ENCODE measurements at regions not wholly inside any gene's neighbourhood (a gene's known extent, or its start where the extent isn't known, plus 50 kb on each side); places are given as distances from the start of the nearest gene placed in this dataset.

GRCh38 chr20:17861620-17862019, 107.0 kb downstream of the SNX5 start (continued):
- peak; percentile 56 for TF ChIP-seq ZBTB33 (CRISPR knock-in tag; IDR thresholded peaks at IDR 0.05)

- no peak overlapping the region for H2AFZ ChIP-seq (ENCODE audit: low read length)
- H3K27me3 ChIP-seq (ENCODE audit: control insufficient read depth in 1 of 2, insufficient read depth in 2 of 2, low read length in 2 of 2) = no peaks in the 10 kb centered on the region
- H3K4me3 ChIP-seq (replicated peaks in 1 of 3; ENCODE audit: insufficient read depth in 1 of 3, low read depth in 2 of 3, low read length in 3 of 3) = no peak overlapping the region
- peaks cover 100% of the 10 kb centered on the region for H3K4me1 ChIP-seq (ENCODE audit: insufficient read depth, low read length)
- no peaks in the 10 kb centered on the region for H4K20me1 ChIP-seq (ENCODE audit: insufficient read depth, low read length)
- ChIA-PET POLR2A (interaction anchor here (1.3 to 18.0 kb wide), 12 partner anchors 9 to 180 kb away, joined by 3 to 763 read pairs (median 38); partner anchors contain the start of gene RRBP1), CTCF (ENCODE audit: low intra/inter-chr PET ratio, low total read pairs) (no interaction called here)
- in situ Hi-C loops (cut with HindIII; ENCODE audit: extremely low pct_ligation_motif_present, low pct_unique_long_range_greater_than_20kb) (no loop called here), intact Hi-C loops (cut with micrococcal nuclease; ENCODE audit: unreplicated experiment) (no loop called here)
- WGBS (ENCODE audit: low lambda C conversion rate) = 89% methylated on average over 15 of the region's 15 CpGs
- no TSS peak for BruUV-seq (replicated peaks)
- no peaks in the 10 kb centered on the region for H3K36me3 ChIP-seq (replicated peaks in 1 of 2; ENCODE audit: control insufficient read depth in 1 of 2, insufficient read depth in 2 of 2, low read length in 2 of 2)
- ATAC-seq (no peak), FAIRE-seq (no peak), DNase-seq (ENCODE audit: low spot score) (no peak)
- peaks cover 2% of the 10 kb centered on the region for H3K79me2 ChIP-seq (ENCODE audit: insufficient read depth, low read length)
- peak overlapping the region; percentile 86 for H3K27ac ChIP-seq (ENCODE audit: extremely low read length, insufficient read depth, low read length)
- H3K9me3 ChIP-seq (ENCODE audit: low read length) = no peaks in the 10 kb centered on the region
- H3K9ac ChIP-seq (ENCODE audit: insufficient read depth, low read depth, low read length) = peak overlapping the region; percentile 63
- peak overlapping the region; percentile 59; the same call in 1 of the 2 replicates for H3K4me2 ChIP-seq (ENCODE audit: low read depth, low read length)
- TF ChIP-seq HOXA5 (CRISPR knock-in tag; IDR thresholded peaks at IDR 0.05) = 0 out of 2 replicates have a peak, but pooled peaks have one; percentile 9
- no peak; the same call in 1 of the 2 replicates for TF ChIP-seq RXRB (CRISPR knock-in tag; IDR thresholded peaks at IDR 0.05; ENCODE audit: borderline replicate concordance)
- TF ChIP-seq KDM5A (IDR thresholded peaks at IDR 0.05; ENCODE audit: borderline replicate concordance, low read length) = no peak
- TF ChIP-seq, protein P1, sequence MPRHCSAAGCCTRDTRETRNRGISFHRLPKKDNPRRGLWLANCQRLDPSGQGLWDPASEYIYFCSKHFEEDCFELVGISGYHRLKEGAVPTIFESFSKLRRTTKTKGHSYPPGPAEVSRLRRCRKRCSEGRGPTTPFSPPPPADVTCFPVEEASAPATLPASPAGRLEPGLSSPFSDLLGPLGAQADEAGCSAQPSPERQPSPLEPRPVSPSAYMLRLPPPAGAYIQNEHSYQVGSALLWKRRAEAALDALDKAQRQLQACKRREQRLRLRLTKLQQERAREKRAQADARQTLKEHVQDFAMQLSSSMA (CRISPR knock-in tag; IDR thresholded peaks at IDR 0.05) = no peak
- TF ChIP-seq HBP1 (CRISPR knock-in tag; IDR thresholded peaks at IDR 0.05; ENCODE audit: low read depth) = no peak
- TF ChIP-seq CBX5 (CRISPR knock-in tag; IDR thresholded peaks at IDR 0.05; ENCODE audit: borderline replicate concordance) = 0 out of 2 replicates have a peak, but pooled peaks have one; percentile 42
- TF ChIP-seq ZNF232 (CRISPR knock-in tag; IDR thresholded peaks at IDR 0.05; ENCODE audit: borderline replicate concordance) = no peak
- no peak for TF ChIP-seq TCF7L2 (IDR thresholded peaks at IDR 0.05; ENCODE audit: low read depth, low read length)
- no peak for TF ChIP-seq GABPB1 (CRISPR knock-in tag; IDR thresholded peaks at IDR 0.05)
- no peak for TF ChIP-seq NR2F6 (IDR thresholded peaks at IDR 0.05)
- 0 out of 2 replicates have a peak, but pooled peaks have one; percentile 7 for TF ChIP-seq NR2F6 (CRISPR knock-in tag; IDR thresholded peaks at IDR 0.05)
- no peak for TF ChIP-seq CEBPB (IDR thresholded peaks at IDR 0.05; ENCODE audit: borderline replicate concordance, low read depth, low read length)
- TF ChIP-seq HDAC6 (IDR thresholded peaks at IDR 0.05; ENCODE audit: low read depth, low read length) = no peak
- TF ChIP-seq EZH2 (conservative IDR thresholded peaks at IDR 0.05; ENCODE audit: low read depth, low read length) = no peak
- TF ChIP-seq FOXP4 (CRISPR knock-in tag; IDR thresholded peaks at IDR 0.05) = no peak
- 0 out of 2 replicates have a peak, but pooled peaks have one; percentile 27 for TF ChIP-seq KAT7 (CRISPR knock-in tag; IDR thresholded peaks at IDR 0.05; ENCODE audit: borderline replicate concordance)
These were observed 108.0 kb downstream of the SNX5 start for GRCh38 chr20:17860301-17861197.

Data from HepG2 (cell line).